ENCODE measurements at regions not wholly inside any gene's neighbourhood (a gene's known extent, or its start where the extent isn't known, plus 50 kb on each side); places are given as distances from the start of the nearest gene placed in this dataset.

GRCh38 chr9:80292231-80292630, 720.5 kb downstream of the TLE4 start (continued):
- TF ChIP-seq E4F1 (CRISPR knock-in tag; IDR thresholded peaks at IDR 0.05; ENCODE audit: borderline replicate concordance) (no peak), ZNF121 (CRISPR knock-in tag; conservative IDR thresholded peaks at IDR 0.05) (no peak), ZFX (CRISPR knock-in tag; IDR thresholded peaks at IDR 0.05) (no peak), TAL1 (IDR thresholded peaks at IDR 0.05) (no peak), SIX5 (IDR thresholded peaks at IDR 0.05; ENCODE audit: borderline replicate concordance in 1 of 2, insufficient read depth in 1 of 2, low read depth in 1 of 2, low read length in 2 of 2) (no peak)

GRCh38 chr9:80285326-80285725, 713.6 kb downstream of the TLE4 start:
- Histone ChIP-seq H3K9me3 (replicated peaks; ENCODE audit: control insufficient read depth, insufficient read depth, low read depth, low read length) (no peaks in the 10 kb centered on the region), H3K79me2 (ENCODE audit: control insufficient read depth, insufficient read depth, low read length) (no peaks in the 10 kb centered on the region), H3K4me2 (ENCODE audit: insufficient read depth, low read length) (no peak overlapping the region), H3K27me3 (ENCODE audit: control insufficient read depth in 2 of 2, insufficient read depth in 2 of 2, low read length in 2 of 2) (no peaks in the 10 kb centered on the region), H3K4me1 (replicated peaks in 1 of 2; ENCODE audit: control insufficient read depth in 2 of 2, insufficient read depth in 2 of 2, low read length in 2 of 2) (no peaks in the 10 kb centered on the region), H3K4me3 (no peak overlapping the region), H3K9ac (ENCODE audit: insufficient read depth in 1 of 2, low read depth in 2 of 2, low read length in 2 of 2) (no peak overlapping the region), H2AFZ (ENCODE audit: low read depth, low read length) (no peak overlapping the region), H3K27ac (ENCODE audit: extremely low read depth, low read depth, low read length) (no peak overlapping the region), H3K9me1 (ENCODE audit: control insufficient read depth, insufficient read depth, low read length) (no peaks in the 10 kb centered on the region), H4K20me1 (replicated peaks; ENCODE audit: control insufficient read depth, insufficient read depth, low read length) (no peaks in the 10 kb centered on the region), H3K36me3 (ENCODE audit: control insufficient read depth, insufficient read depth, low read length) (no peaks in the 10 kb centered on the region)
- DNase-seq (ENCODE audit: extremely low read depth in 1 of 4, low spot score in 3 of 4) (no peak), ATAC-seq (no peak), FAIRE-seq (no peak)
- in situ Hi-C loops (cut with MboI), result no loop called here
- intact Hi-C loops (cut with micrococcal nuclease), result no loop called here
- 0% methylated on average over 2 of the region's 2 CpGs for WGBS (ENCODE audit: insufficient coverage, low coverage, missing lambda C conversion rate)
- BruUV-seq (replicated peaks), result no TSS peak
- CTCF ChIA-PET (ENCODE audit: low intra/inter-chr PET ratio), result no interaction called here
- POLR2A ChIA-PET, result no interaction called here
- TF ChIP-seq, protein P1, sequence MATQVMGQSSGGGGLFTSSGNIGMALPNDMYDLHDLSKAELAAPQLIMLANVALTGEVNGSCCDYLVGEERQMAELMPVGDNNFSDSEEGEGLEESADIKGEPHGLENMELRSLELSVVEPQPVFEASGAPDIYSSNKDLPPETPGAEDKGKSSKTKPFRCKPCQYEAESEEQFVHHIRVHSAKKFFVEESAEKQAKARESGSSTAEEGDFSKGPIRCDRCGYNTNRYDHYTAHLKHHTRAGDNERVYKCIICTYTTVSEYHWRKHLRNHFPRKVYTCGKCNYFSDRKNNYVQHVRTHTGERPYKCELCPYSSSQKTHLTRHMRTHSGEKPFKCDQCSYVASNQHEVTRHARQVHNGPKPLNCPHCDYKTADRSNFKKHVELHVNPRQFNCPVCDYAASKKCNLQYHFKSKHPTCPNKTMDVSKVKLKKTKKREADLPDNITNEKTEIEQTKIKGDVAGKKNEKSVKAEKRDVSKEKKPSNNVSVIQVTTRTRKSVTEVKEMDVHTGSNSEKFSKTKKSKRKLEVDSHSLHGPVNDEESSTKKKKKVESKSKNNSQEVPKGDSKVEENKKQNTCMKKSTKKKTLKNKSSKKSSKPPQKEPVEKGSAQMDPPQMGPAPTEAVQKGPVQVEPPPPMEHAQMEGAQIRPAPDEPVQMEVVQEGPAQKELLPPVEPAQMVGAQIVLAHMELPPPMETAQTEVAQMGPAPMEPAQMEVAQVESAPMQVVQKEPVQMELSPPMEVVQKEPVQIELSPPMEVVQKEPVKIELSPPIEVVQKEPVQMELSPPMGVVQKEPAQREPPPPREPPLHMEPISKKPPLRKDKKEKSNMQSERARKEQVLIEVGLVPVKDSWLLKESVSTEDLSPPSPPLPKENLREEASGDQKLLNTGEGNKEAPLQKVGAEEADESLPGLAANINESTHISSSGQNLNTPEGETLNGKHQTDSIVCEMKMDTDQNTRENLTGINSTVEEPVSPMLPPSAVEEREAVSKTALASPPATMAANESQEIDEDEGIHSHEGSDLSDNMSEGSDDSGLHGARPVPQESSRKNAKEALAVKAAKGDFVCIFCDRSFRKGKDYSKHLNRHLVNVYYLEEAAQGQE (IDR thresholded peaks at IDR 0.05; ENCODE audit: borderline replicate concordance), result no peak
- TF ChIP-seq, protein P1 (CRISPR knock-in tag; IDR thresholded peaks at IDR 0.05; ENCODE audit: low read depth), result no peak
- TF ChIP-seq TRIM24 (IDR thresholded peaks at IDR 0.05) (no peak), BHLHE40 (IDR thresholded peaks at IDR 0.05; ENCODE audit: low read length) (no peak), MCM7 (IDR thresholded peaks at IDR 0.05) (no peak), EGR1 (conservative IDR thresholded peaks at IDR 0.05) (no peak), ZBTB1 (CRISPR knock-in tag; IDR thresholded peaks at IDR 0.05; ENCODE audit: borderline replicate concordance, low read depth) (no peak)
